Psoas muscle (tissue), 7 donors: ENCODE measurements at regions not wholly inside any gene's neighbourhood (a gene's known extent, or its start where the extent isn't known, plus 50 kb on each side); places are given as distances from the start of the nearest gene placed in this dataset.

ENCODE experiments used
- ATAC-seq, 4 donors: fragments of 200-7000 bp; cut with Tn5 transposase; one replicate each; pipeline ENCODE4 v1.9.1; 2020; ENCODE audit warnings: moderate library complexity in 3 of 4, mild to moderate bottlenecking in 2 of 4
- DNase-seq, 2 donors: peaks; one replicate each; pipeline ENCODE4 v3.0.0-alpha.2; 2020
- H3K27ac ChIP-seq: fragments of 200-600 bp; one replicate; pipeline ENCODE4 v1.8.0; 2022
- H3K27me3 ChIP-seq, 3 donors: fragments of 200-600 bp in 1 of 3; one replicate each; pipeline versions ENCODE4 v1.6.1 to v1.8.0; 2013 to 2022; ENCODE audit warnings: low read length in 2 of 3, mild to moderate bottlenecking in 2 of 3, moderate library complexity in 1 of 3; ENCODE audit not compliant: insufficient read depth in 3 of 3
- H3K36me3 ChIP-seq, 2 donors: fragments of 200-600 bp in 1 of 2; one replicate each; pipeline versions ENCODE4 v1.6.1 to v1.8.0; 2013 to 2022; ENCODE audit warnings: low read depth in 1 of 2, mild to moderate bottlenecking in 1 of 2, moderate library complexity in 1 of 2; ENCODE audit not compliant: insufficient read depth in 1 of 2
- H3K4me1 ChIP-seq: fragments of 200-600 bp; one replicate; pipeline ENCODE4 v1.8.0; 2022
- H3K4me3 ChIP-seq: fragments of 200-600 bp; one replicate; pipeline ENCODE4 v1.8.0; 2022; ENCODE audit warnings: mild to moderate bottlenecking
- H3K9me3 ChIP-seq: fragments of 200-600 bp; one replicate; pipeline ENCODE4 v1.8.0; 2022
- CTCF ChIP-seq: fragments of 200-600 bp; IDR thresholded peaks from one replicate; pipeline ENCODE4 v1.8.0; 2022; ENCODE audit warnings: antibody characterized with exemption
- WGBS, 3 donors: extraction: QIAGEN DNeasy Blood & Tissue Kit; methylation state at CpG; one replicate each; pipeline versions ENCODE4 v1.1.6 to v1.1.7; 2013; 5-methylcytosine and 5-hydroxymethylcytosine counted together
- intact Hi-C, 2 donors: fragments of 100-400 bp; cut with DNase I; formaldehyde crosslinking; loops; one replicate each; pipeline versions ENCODE4 v1.11.0 to v1.14.2; 2022
- donor health status: healthy with polysubstance abuse.
- donor health status: DM: no; HTN: no; CAD: no; lungs with moderate emphysema.
- donor health status: Bipolar disorder and iron deficiency.
- donor health status: healthy.
- donor health status: DM: yes; HTN: yes; CAD: no.
- donor health status: DM: no; HTN: no; CAD: no.
- donor health status: DM: yes; HTN: yes; CAD: no.

GRCh38 chr15:66630801-66631351 lies 65.1 kb upstream of the LCTL start:
- ATAC-seq (no peak), DNase-seq (no peak)
- Histone ChIP-seq H3K27me3 (no peaks in the 10 kb centered on the region), H3K4me3 (no peak overlapping the region), H3K36me3 (no peaks in the 10 kb centered on the region), H3K27ac (no peak overlapping the region), H3K9me3 (no peaks in the 10 kb centered on the region), H3K4me1 (no peaks in the 10 kb centered on the region)
- WGBS, 3 donors = 84 to 94% (median 90%) methylated on average over 16 to 17 of the region's 17 CpGs
- TF ChIP-seq CTCF = no peak
- intact Hi-C loops = no loop called here

GRCh38 chr15:66631616-66632263 lies 65.9 kb upstream of the LCTL start:
- Histone ChIP-seq H3K27me3 (no peaks in the 10 kb centered on the region), H3K4me3 (no peak overlapping the region), H3K36me3 (no peaks in the 10 kb centered on the region), H3K4me1 (no peaks in the 10 kb centered on the region), H3K27ac (no peak overlapping the region), H3K9me3 (no peaks in the 10 kb centered on the region)
- 83 to 90% (median 84%) methylated on average over 7 of the region's 7 CpGs for WGBS, 3 donors
- DNase-seq (no peak), ATAC-seq (no peak)
- TF ChIP-seq CTCF = no peak
- intact Hi-C loops = no loop called here

DNA sequence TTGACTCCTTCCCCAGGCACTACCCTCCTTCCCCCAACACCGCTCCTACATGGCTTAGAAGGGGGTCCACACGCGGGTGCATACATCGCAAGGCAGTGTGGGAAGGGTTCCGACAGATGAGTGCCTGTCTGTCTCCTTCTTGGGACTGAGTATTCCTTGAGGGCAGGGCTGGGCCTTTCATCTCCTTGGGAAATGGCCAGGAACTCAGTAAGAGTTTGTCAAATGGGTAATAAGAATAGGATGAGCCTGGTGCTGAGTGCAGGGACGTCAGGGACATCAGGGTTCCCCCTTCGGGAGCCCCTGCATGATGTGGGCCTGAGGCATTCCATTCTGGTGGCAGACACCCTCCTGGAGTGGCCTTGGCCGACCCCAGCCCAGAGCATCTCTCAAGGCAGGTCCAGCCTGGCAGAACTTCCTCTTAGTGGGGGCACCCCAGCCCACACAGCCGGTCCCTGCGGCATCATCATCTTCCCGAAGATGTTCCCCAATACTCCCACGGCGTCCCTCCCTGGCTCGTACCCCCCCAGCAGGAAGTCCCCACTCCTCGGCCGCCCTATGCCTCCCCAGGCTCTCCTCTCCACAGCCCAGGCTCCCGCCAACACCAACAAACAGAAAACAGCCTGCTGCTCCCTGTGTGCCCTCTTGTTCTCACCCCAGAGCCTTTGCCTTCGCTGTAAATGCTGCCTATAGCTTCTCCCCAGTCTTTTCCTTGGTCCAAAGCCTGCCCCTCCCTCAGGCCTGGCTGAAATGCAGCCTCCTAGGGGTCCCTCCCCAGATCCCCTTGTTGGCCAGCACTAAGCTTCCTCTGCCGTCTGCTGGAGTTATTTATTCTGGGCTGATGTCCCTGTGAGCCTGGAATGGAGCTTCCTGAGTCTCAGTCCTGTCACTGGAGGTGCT lies 67.5 kb upstream of the LCTL start:
- WGBS, 3 donors = 69 to 79% (median 73%) methylated on average over 19 of the region's 19 CpGs
- Histone ChIP-seq H3K9me3 (no peaks in the 10 kb centered on the region), H3K4me1 (no peaks in the 10 kb centered on the region), H3K4me3 (no peak overlapping the region), H3K27ac (no peak overlapping the region), H3K36me3 (no peaks in the 10 kb centered on the region), H3K27me3 (peaks cover 0 to 2% (median 0%) of the 10 kb centered on the region in 3 donors)
- intact Hi-C loops = no loop called here
- ATAC-seq (no peak), DNase-seq (no peak)
- TF ChIP-seq CTCF = no peak

- Histone ChIP-seq H3K27me3 (peaks cover 0 to 2% (median 0%) of the 10 kb centered on the region in 3 donors), H3K4me3 (no peak overlapping the region), H3K36me3 (no peaks in the 10 kb centered on the region), H3K27ac (no peak overlapping the region), H3K4me1 (no peaks in the 10 kb centered on the region), H3K9me3 (no peaks in the 10 kb centered on the region)
- DNase-seq = no peak
- TF ChIP-seq CTCF = no peak
- no peak for ATAC-seq
- WGBS, 3 donors = 93 to 100% (median 97%) methylated on average over 3 of the region's 3 CpGs
- intact Hi-C loops = no loop called here
Measured at GRCh38 chr15:66633938-66634250, 68.1 kb upstream of the LCTL start.
